ENCODE measurements at regions not wholly inside any gene's neighbourhood (a gene's known extent, or its start where the extent isn't known, plus 50 kb on each side); places are given as distances from the start of the nearest gene placed in this dataset.
"Not testable (repeated sequence)": the region's sequence is repeated elsewhere in the genome, so short reads cannot be mapped to it uniquely, and the experiment has no call there.

- H3K4me1 Mint-ChIP-seq, result peaks cover 8% of the 10 kb centered on the region
- no peaks in the 10 kb centered on the region for H3K9me3 ChIP-seq (ENCODE audit: control insufficient read depth, low read length)
- no peak overlapping the region for H3K4me3 Mint-ChIP-seq
- H3K27me3 Mint-ChIP-seq (ENCODE audit: insufficient read depth), result no peaks in the 10 kb centered on the region
- no peak overlapping the region for H3K9ac ChIP-seq (ENCODE audit: extremely low read depth, low read length, poor library complexity, severe bottlenecking)
- no peaks in the 10 kb centered on the region for H3K36me3 Mint-ChIP-seq (ENCODE audit: low read depth)
- peaks cover 4% of the 10 kb centered on the region for H3K27me3 ChIP-seq (ENCODE audit: control insufficient read depth, insufficient read depth, low read length, poor library complexity, severe bottlenecking)
- TF ChIP-seq, protein P1, sequence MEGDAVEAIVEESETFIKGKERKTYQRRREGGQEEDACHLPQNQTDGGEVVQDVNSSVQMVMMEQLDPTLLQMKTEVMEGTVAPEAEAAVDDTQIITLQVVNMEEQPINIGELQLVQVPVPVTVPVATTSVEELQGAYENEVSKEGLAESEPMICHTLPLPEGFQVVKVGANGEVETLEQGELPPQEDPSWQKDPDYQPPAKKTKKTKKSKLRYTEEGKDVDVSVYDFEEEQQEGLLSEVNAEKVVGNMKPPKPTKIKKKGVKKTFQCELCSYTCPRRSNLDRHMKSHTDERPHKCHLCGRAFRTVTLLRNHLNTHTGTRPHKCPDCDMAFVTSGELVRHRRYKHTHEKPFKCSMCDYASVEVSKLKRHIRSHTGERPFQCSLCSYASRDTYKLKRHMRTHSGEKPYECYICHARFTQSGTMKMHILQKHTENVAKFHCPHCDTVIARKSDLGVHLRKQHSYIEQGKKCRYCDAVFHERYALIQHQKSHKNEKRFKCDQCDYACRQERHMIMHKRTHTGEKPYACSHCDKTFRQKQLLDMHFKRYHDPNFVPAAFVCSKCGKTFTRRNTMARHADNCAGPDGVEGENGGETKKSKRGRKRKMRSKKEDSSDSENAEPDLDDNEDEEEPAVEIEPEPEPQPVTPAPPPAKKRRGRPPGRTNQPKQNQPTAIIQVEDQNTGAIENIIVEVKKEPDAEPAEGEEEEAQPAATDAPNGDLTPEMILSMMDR (conservative IDR thresholded peaks at IDR 0.05), result no peak
- no peak overlapping the region for H3K27ac ChIP-seq (ENCODE audit: low read depth, low read length)
- H3K36me3 ChIP-seq (ENCODE audit: control insufficient read depth, insufficient read depth, low read length), result no peaks in the 10 kb centered on the region
- H3K4me1 ChIP-seq (ENCODE audit: control insufficient read depth, insufficient read depth, low read length), result no peaks in the 10 kb centered on the region
- no peaks in the 10 kb centered on the region for H3K9me3 Mint-ChIP-seq
- H3K27ac Mint-ChIP-seq, result no peak overlapping the region
- no peak overlapping the region for H3K4me3 ChIP-seq (ENCODE audit: low read length)
- no peak for DNase-seq
- WGBS, 2 experiments (ENCODE audit: insufficient coverage in 1 of 2, insufficient read length in 1 of 2), result 100% methylated on average over 1 of the region's 1 CpG; no CpG with 5 or more reads in 1 of the 2 experiments
Measured at GRCh38 chr15:87477026-87477425, 779.5 kb downstream of the NTRK3 start.

DNA sequence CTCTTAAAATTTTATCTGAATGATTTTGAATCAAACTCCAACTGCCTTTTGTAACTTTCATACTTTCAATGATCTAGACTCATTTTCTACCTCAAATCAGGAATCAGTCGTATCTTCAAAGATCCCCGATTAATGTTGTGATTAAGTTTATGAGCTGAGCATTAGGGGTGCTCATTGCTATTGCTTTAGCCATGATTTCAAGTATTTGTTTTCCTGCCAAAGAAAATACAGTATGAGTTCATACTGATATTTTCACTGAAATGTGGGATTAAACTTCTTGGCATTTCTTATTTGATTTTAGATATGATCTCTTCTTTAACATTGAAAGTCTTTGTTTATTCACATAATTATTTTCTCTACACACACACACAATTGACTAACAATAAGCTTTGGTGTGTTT is 785.6 kb downstream of the NTRK3 start:
- no peaks in the 10 kb centered on the region for H3K9me3 ChIP-seq (ENCODE audit: control insufficient read depth, low read length)
- no peaks in the 10 kb centered on the region for H3K4me1 ChIP-seq (ENCODE audit: control insufficient read depth, insufficient read depth, low read length)
- Mint-ChIP-seq H3K27me3 (ENCODE audit: insufficient read depth) (no peaks in the 10 kb centered on the region), H3K9me3 (peaks cover 9% of the 10 kb centered on the region), H3K27ac (no peak overlapping the region), H3K4me1 (no peaks in the 10 kb centered on the region), H3K36me3 (ENCODE audit: low read depth) (no peaks in the 10 kb centered on the region), H3K4me3 (no peak overlapping the region)
- TF ChIP-seq, protein P1 (conservative IDR thresholded peaks at IDR 0.05), result no peak
- 100% methylated on average over 2 of the region's 2 CpGs; no CpG with 5 or more reads in 1 of the 2 experiments for WGBS, 2 experiments (ENCODE audit: insufficient coverage in 1 of 2, insufficient read length in 1 of 2)
- H3K4me3 ChIP-seq (ENCODE audit: low read length), result no peak overlapping the region
- H3K27ac ChIP-seq (ENCODE audit: low read depth, low read length), result no peak overlapping the region
- DNase-seq, result no peak
- no peaks in the 10 kb centered on the region for H3K36me3 ChIP-seq (ENCODE audit: control insufficient read depth, insufficient read depth, low read length)
- H3K9ac ChIP-seq (ENCODE audit: extremely low read depth, low read length, poor library complexity, severe bottlenecking), result no peak overlapping the region
- H3K27me3 ChIP-seq (ENCODE audit: control insufficient read depth, insufficient read depth, low read length, poor library complexity, severe bottlenecking), result no peaks in the 10 kb centered on the region

GRCh38 chr15:87463956-87464355 is 792.6 kb downstream of the NTRK3 start:
- 74 to 100% methylated on average over 4 to 6 of the region's 7 CpGs for WGBS, 2 experiments (ENCODE audit: insufficient coverage in 1 of 2, insufficient read length in 1 of 2)
- H3K9me3 Mint-ChIP-seq, result peaks cover 15% of the 10 kb centered on the region
- not testable (repeated sequence) for H3K4me3 ChIP-seq (ENCODE audit: low read length); H3K36me3 ChIP-seq (ENCODE audit: control insufficient read depth, insufficient read depth, low read length); H3K4me1 ChIP-seq (ENCODE audit: control insufficient read depth, insufficient read depth, low read length); H3K27me3 ChIP-seq (ENCODE audit: control insufficient read depth, insufficient read depth, low read length, poor library complexity, severe bottlenecking); H3K27me3 Mint-ChIP-seq (ENCODE audit: insufficient read depth); H3K9ac ChIP-seq (ENCODE audit: extremely low read depth, low read length, poor library complexity, severe bottlenecking); H3K36me3 Mint-ChIP-seq (ENCODE audit: low read depth); H3K4me3 Mint-ChIP-seq; H3K9me3 ChIP-seq (ENCODE audit: control insufficient read depth, low read length); H3K27ac ChIP-seq (ENCODE audit: low read depth, low read length); H3K4me1 Mint-ChIP-seq; H3K27ac Mint-ChIP-seq
- peak; percentile 73 for DNase-seq

DNA sequence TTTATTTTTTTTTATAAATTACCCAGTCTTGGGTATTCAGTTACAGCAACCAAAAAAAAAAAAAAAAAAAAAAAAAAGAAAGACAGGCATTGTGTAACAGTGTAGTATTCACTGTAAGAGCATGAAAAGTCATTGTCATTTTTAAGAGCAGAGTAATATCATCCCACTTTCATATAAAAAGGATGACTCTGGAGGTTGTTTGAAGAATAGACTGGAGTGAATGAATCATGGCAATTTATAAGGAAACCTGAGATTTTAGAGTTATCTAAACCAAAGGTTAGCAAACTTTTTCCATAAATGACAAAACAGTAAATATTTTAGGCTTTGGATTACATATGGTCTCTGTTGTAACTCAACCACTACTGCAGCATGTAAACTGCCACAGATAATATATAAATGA is 794.9 kb downstream of the NTRK3 start:
- Mint-ChIP-seq H3K36me3 (ENCODE audit: low read depth) (no peaks in the 10 kb centered on the region), H3K27me3 (ENCODE audit: insufficient read depth) (no peaks in the 10 kb centered on the region), H3K4me3 (no peak overlapping the region), H3K4me1 (no peaks in the 10 kb centered on the region), H3K9me3 (peaks cover 12% of the 10 kb centered on the region), H3K27ac (no peak overlapping the region)
- no peak for DNase-seq
- TF ChIP-seq, protein P1 (conservative IDR thresholded peaks at IDR 0.05), result no peak
- Histone ChIP-seq H3K27ac (ENCODE audit: low read depth, low read length) (no peak overlapping the region), H3K4me1 (ENCODE audit: control insufficient read depth, insufficient read depth, low read length) (no peaks in the 10 kb centered on the region), H3K9ac (ENCODE audit: extremely low read depth, low read length, poor library complexity, severe bottlenecking) (no peak overlapping the region), H3K36me3 (ENCODE audit: control insufficient read depth, insufficient read depth, low read length) (no peaks in the 10 kb centered on the region), H3K9me3 (ENCODE audit: control insufficient read depth, low read length) (no peaks in the 10 kb centered on the region), H3K27me3 (ENCODE audit: control insufficient read depth, insufficient read depth, low read length, poor library complexity, severe bottlenecking) (no peaks in the 10 kb centered on the region), H3K4me3 (ENCODE audit: low read length) (no peak overlapping the region)

Measured in endodermal cell (in vitro differentiated cells).